Activated naive CD4-positive, alpha-beta T cell treated with anti-CD3 and anti-CD28 coated beads, Interleukin-2, amount 50 U/mL, for 24 hours (primary cell): ENCODE measurements at regions not wholly inside any gene's neighbourhood (a gene's known extent, or its start where the extent isn't known, plus 50 kb on each side); places are given as distances from the start of the nearest gene placed in this dataset.

Experiments
- H3K27ac Mint-ChIP-seq: one replicate; pipeline ENCODE4 v1.8.0; 2021; ENCODE audit warnings: mild to moderate bottlenecking, mixed read lengths
- H3K27me3 Mint-ChIP-seq: one replicate; pipeline ENCODE4 v1.8.0; 2021; ENCODE audit warnings: mixed read lengths
- H3K36me3 Mint-ChIP-seq: one replicate; pipeline ENCODE4 v1.8.0; 2021; ENCODE audit warnings: mixed read lengths
- H3K4me1 Mint-ChIP-seq: one replicate; pipeline ENCODE4 v1.8.0; 2021; ENCODE audit warnings: mixed read lengths
- H3K4me3 Mint-ChIP-seq: one replicate; pipeline ENCODE4 v1.8.0; 2021; ENCODE audit warnings: mild to moderate bottlenecking, mixed read lengths
- H3K9me3 Mint-ChIP-seq: one replicate; pipeline ENCODE4 v1.8.0; 2021; ENCODE audit warnings: mixed read lengths

DNA sequence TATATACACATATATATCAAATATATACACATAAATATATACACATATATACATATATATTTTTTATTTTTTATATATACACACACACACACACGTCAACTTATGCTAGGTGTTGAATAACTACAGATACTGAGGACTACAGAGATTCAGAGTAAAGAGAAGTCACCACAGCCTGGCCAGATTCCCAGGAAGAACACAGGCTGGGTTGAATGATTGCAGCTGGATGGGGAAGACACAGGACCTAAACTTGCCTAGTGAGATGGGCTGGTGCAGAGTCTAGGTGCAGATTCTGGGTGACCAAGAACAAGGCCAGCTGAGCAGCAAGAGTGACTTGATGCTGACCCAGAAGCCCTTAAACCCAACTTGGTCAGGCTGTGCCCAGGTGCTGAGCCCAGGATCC, 241.3 kb downstream of the KCTD12 start:
- no peak overlapping the region for H3K4me3 Mint-ChIP-seq
- no peak overlapping the region for H3K27ac Mint-ChIP-seq

DNA sequence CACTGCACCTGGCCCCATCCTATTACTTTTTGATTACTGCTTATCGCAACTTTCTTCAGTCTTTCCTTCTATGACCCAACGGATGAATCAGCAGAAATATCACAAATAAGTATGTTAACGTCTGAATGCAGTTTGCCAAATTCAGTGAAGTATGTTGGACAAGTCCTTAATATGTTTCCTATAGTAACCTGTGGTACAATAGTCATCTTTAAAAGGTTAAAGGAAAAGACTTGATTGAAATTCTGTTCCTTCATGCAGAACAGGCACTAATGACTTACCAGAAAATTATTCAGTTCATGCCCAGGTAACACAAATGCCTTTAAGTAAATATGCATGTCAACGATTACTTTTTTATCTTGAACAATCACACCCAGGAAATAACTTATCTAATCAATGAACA, 242.6 kb downstream of the KCTD12 start:
- Mint-ChIP-seq H3K4me3 (no peak overlapping the region), H3K27ac (no peak overlapping the region), H3K36me3 (no peaks in the 10 kb centered on the region), H3K9me3 (no peaks in the 10 kb centered on the region), H3K27me3 (peaks cover 2% of the 10 kb centered on the region), H3K4me1 (no peaks in the 10 kb centered on the region)

More for the DNA sequence above, 241.3 kb downstream of the KCTD12 start:
- Mint-ChIP-seq H3K36me3 (no peaks in the 10 kb centered on the region), H3K27me3 (peaks cover 3% of the 10 kb centered on the region), H3K4me1 (no peaks in the 10 kb centered on the region), H3K9me3 (no peaks in the 10 kb centered on the region)

DNA sequence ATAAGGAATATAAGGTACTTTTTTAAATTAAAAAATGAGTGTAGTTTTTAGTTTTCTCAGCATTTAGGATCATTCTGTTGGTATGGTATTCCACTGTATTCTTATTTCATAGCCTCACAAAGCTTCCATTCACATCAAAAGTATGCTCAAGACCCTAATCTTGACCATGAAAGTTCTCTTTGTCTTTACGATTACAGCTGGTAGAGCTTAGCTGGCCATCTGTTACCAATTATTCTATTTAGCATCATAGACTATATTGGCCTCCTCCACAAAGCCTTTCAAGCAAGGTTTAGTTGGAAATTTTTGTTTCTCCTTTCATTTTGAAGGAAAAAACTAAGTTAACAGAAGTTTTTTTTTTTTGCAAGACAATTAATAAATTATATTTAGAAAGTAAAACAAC, 245.1 kb downstream of the KCTD12 start:
- H3K4me1 Mint-ChIP-seq = no peaks in the 10 kb centered on the region
- no peaks in the 10 kb centered on the region for H3K36me3 Mint-ChIP-seq
- no peak overlapping the region for H3K27ac Mint-ChIP-seq
- H3K9me3 Mint-ChIP-seq = no peaks in the 10 kb centered on the region
- no peak overlapping the region for H3K4me3 Mint-ChIP-seq
- H3K27me3 Mint-ChIP-seq = peaks cover 2% of the 10 kb centered on the region

DNA sequence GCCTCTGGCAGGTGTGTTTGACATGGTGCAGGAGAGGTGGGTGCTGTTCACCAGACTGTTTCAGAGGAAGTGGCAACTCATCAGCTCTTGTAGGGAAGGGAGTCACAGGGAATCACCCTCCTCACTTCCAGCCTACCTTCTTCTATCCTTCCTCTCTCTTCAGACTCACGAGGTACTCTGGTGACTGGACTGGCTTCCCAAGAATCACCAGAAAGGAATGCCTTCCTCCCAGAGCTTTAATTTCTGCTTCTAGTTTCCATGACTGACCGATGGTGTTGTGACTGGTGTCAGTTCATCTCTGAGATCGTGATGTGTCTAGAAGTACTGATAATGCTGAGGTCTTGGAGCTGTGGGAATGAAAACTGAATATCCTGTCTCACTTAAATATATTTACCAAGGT, 247.3 kb downstream of the KCTD12 start:
- Mint-ChIP-seq H3K36me3 (no peaks in the 10 kb centered on the region), H3K27me3 (peaks cover 2% of the 10 kb centered on the region), H3K27ac (no peak overlapping the region), H3K9me3 (no peaks in the 10 kb centered on the region), H3K4me3 (no peak overlapping the region), H3K4me1 (no peaks in the 10 kb centered on the region)

DNA sequence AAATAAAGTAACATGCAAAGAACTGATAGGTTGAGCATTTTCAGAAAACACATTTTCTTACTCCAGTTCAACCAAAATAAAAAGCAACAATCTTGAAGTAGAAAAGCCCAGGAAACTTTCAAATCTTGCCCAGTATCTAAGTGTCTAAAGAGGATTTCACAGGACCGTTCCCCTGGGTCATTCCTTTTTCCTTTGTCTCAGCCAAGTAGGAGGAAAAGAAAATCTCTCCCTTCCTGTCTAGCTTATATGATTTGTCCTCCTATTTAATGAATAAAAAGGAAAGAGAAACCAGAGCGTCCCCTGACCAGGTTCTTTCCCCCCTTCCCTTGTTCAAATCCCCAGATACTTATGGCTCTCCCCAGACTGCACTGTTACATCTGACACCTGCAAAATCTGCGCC, 248.0 kb downstream of the KCTD12 start:
- H3K4me3 Mint-ChIP-seq = no peak overlapping the region
- no peaks in the 10 kb centered on the region for H3K36me3 Mint-ChIP-seq
- no peaks in the 10 kb centered on the region for H3K9me3 Mint-ChIP-seq
- H3K27me3 Mint-ChIP-seq = no peaks in the 10 kb centered on the region
- no peak overlapping the region for H3K27ac Mint-ChIP-seq
- H3K4me1 Mint-ChIP-seq = no peaks in the 10 kb centered on the region

DNA sequence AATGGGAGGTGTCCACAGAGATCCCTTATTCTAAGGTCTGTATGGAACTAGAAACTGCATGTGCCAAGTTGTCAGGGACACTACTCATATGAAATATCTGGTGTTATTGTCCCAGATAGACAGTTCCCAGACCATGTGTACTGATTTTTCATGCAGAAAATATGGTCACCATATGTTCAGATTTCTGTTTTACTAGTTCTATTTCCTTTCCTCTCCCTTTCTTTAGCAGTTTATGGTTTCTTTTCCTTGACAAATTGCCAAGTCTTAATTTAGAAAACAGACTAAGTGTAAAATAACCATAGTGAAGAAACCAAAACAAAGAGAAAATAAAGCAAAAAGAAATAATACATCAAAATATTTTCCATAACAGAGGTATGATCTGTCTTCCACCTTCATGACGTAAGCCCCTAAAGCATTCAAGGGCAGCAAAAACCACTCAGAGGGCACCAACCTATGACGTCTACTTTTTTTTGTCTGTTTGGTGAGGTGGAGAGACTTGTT, 248.5 kb downstream of the KCTD12 start:
- Mint-ChIP-seq H3K36me3 (no peaks in the 10 kb centered on the region), H3K4me1 (no peaks in the 10 kb centered on the region), H3K27ac (no peak overlapping the region), H3K27me3 (no peaks in the 10 kb centered on the region), H3K4me3 (no peak overlapping the region), H3K9me3 (no peaks in the 10 kb centered on the region)

DNA sequence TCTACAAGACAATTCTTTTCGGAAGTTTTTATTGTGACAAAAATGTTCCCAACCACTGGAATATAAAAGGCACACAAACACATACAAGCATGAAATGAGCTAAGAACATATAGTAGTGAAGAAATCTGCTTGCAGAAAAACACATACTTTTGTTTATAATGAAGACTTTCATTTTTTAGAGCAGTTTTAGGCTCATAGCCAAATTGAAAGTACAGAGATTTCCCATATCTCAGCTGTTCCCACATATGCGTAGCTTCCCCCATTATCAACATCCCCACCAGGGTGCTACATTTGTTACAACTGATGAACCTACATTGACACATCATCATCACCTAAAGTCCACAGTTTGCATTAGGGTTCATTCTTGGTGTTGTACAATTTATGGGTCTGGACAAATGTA, 249.4 kb downstream of the KCTD12 start:
- Mint-ChIP-seq H3K36me3 (no peaks in the 10 kb centered on the region), H3K9me3 (no peaks in the 10 kb centered on the region), H3K27me3 (no peaks in the 10 kb centered on the region), H3K27ac (no peak overlapping the region), H3K4me3 (no peak overlapping the region), H3K4me1 (no peaks in the 10 kb centered on the region)

DNA sequence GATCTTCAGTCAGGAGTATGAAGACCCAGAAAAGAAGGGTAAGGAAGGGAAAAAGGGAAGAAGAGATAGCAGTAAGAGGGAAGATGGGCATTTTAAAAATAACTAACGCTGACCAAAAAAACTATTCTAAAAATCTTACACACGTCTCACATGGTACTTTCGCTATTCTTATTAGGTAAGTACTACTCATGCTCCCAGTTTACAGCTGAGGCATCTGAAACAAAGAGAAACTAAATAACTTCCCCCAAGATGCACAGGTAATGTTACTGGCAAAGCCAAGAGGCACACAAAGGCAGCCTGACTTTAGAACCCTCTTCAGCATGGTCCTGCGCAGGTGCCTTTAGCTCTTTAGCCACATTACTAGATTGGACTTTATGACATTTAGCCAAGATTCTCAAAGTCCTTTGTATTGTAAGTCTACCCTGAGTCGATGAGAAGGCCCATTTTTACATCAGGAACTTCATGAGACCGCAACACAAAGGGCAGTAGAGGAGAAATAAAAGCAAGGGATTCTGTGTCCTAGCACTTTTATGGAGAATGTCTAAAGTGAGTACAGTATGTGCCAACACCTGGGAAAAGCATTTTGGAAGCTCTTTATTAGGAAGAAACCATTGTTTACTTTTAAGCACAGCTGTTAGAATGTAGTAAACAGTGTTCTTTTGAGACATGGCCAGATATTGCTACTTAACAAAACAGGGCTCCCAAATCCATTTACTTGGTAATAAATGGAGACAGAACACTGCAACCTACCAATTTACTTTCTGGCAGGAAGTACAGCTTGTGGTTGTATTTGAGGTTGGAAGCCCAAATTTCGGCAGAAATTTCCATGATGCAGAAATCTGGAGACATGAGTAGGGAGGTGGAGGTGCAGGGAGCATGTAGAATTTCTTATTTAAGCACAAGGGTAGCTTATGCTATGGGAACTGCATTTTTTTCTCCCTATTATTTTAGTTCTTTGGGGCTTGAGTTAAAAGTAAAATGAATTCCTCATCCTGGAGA, 250.7 kb downstream of the KCTD12 start:
- Mint-ChIP-seq H3K36me3 (no peaks in the 10 kb centered on the region), H3K27me3 (peaks cover 3% of the 10 kb centered on the region), H3K4me3 (no peak overlapping the region), H3K9me3 (no peaks in the 10 kb centered on the region), H3K4me1 (no peaks in the 10 kb centered on the region), H3K27ac (no peak overlapping the region)

DNA sequence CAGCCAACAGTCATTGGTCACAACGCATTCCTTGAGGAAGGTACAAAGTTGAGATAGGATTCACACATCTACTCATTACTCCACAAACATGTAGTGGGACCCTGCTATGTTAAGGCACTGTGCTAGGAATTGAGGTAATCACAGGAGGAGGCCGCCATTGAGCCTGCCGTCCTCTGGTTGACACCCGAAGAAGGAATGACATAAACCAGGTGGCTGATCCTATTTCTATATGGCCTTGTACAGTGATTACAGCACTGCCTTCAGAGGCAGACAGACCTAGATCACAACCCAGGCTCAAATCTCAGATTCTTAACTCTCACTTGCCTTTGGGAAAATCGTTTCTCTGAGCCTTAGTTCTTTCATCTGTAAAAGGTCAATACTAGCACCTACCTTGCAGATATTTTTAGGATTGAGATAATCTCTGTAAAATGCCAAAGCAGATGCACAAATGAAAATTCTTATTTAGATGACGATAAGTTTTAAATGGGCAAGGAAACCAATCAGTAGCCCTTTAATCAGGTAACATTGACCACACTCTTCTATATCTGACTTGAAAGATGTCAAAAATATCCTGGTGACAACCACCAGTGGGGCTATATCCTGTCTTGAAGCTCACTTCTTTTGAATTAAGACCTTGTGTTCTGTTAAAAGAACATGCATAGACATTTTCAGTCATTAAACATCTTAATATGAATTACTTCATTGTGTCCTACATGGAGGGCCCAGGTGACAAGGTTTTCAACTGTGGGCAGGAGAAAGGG, 251.6 kb downstream of the KCTD12 start:
- Mint-ChIP-seq H3K9me3 (no peaks in the 10 kb centered on the region), H3K27me3 (peaks cover 4% of the 10 kb centered on the region), H3K36me3 (no peaks in the 10 kb centered on the region), H3K4me1 (no peaks in the 10 kb centered on the region), H3K27ac (no peak overlapping the region), H3K4me3 (no peak overlapping the region)

DNA sequence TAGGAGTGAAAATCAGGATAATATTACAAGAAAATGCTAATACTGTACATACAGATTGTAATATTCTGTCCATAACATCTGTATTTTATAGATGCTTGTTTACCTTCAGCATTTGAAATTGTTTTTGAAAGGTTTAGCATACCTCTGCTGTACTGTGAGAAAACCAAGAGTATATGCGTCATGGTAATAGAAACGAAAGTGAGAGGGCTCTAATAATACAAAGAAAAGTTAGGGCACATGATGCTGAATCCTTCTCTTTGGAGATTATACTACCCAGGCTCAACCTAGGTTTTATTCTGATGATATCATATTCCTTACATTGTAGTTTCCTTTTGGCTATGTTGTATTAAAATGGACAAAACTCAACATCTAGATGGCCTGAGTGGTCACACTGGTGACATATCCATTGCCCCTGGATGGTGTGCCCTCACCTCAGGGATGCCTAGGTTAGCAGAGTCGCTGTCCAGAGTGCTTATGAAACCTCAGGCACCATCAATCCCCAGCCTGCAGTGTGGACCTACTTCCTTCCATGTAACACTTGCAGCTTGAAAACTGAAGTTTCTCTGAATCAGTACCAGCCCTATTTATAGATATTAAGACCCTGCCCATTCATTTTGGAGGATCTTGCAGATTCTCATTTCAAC, 253.7 kb downstream of the KCTD12 start:
- no peak overlapping the region for H3K27ac Mint-ChIP-seq
- no peak overlapping the region for H3K4me3 Mint-ChIP-seq
- peaks cover 4% of the 10 kb centered on the region for H3K27me3 Mint-ChIP-seq
- no peaks in the 10 kb centered on the region for H3K9me3 Mint-ChIP-seq
- no peaks in the 10 kb centered on the region for H3K36me3 Mint-ChIP-seq
- H3K4me1 Mint-ChIP-seq = no peaks in the 10 kb centered on the region

DNA sequence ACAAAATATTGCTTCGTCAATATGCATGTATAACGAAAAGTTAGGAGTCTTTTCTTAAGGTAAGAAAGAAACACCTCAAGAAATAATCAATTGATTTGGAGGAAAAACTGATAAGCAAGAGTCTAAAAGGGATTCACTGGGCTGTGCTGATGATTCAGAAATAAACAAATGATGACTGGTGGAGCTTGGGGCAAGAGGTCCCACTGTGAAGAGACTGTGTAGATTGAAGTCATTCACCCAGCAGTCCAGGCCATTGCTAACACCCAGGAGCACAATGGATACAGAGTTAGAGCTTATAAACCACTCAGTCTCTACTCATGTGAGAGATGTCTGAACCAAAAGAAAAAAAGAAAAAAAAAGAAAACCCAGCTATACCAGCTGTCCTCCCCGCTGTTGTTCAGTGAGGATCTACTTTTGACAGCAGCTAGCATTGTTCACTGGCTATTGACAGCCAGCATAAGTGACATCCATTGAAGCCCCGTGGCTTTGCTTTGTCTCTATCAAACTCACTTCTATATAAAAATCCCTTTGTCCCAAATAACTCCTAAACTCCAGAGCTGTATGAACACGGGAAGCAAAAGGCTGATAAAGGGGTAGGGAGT, 255.5 kb downstream of the KCTD12 start:
- Mint-ChIP-seq H3K27ac (no peak overlapping the region), H3K9me3 (no peaks in the 10 kb centered on the region), H3K4me1 (no peaks in the 10 kb centered on the region), H3K27me3 (peaks cover 12% of the 10 kb centered on the region), H3K4me3 (no peak overlapping the region), H3K36me3 (no peaks in the 10 kb centered on the region)

DNA sequence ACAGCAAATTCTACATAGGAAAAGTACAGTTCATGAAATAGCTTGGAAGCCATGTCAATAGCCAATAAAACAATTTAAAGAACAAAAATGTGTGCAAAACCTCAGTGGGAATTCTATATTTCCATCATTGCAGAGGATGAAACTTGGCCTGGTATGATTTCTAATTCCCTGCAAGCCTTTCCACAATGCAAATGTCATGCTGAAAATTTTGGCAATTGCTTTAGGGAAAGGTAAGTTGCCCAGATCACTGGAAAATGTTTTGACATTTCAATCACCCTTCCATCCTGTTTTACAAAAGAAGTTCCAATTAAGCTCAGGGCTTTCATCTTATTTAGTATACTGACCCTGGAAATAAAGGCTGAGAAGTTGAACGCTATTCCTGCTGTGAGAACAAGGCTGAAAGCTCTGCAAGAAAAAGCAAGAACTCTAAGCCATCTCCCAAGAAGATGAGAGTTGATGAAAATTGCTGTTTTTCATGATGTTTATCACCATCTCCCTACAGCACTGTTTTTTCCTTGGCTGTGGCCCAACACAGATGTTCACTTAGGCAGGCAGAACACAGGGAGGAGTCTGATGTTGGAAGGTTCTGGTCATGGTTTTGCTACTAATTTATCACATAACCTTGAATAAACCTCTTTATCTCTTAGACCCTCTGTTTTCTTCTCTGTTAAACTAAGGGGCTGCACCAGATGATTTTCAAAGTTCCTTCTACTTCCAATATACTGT, 263.7 kb downstream of the KCTD12 start:
- no peaks in the 10 kb centered on the region for H3K36me3 Mint-ChIP-seq
- no peak overlapping the region for H3K4me3 Mint-ChIP-seq
- H3K4me1 Mint-ChIP-seq = no peaks in the 10 kb centered on the region
- H3K27ac Mint-ChIP-seq = no peak overlapping the region
- peaks cover 24% of the 10 kb centered on the region for H3K27me3 Mint-ChIP-seq
- H3K9me3 Mint-ChIP-seq = no peaks in the 10 kb centered on the region

DNA sequence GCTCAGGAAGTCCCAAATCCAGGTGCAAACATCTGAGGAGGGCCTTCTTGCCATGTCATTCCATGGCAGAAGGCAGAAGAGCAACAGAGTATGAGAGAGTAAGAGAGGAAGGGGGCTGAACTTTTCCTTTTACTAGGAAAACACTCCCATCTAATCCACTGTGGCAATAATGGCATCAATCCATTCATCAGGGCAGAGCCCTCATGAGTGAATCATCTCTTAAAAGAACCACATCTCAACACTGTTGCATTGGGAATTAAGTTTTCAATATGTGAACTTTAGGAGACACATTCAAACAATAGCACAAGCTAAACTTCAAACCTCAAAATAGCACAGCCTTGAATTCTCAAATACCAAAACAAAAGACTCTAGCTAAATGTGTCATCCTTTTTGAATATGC, 264.5 kb downstream of the KCTD12 start:
- no peaks in the 10 kb centered on the region for H3K36me3 Mint-ChIP-seq
- H3K4me3 Mint-ChIP-seq = no peak overlapping the region
- no peaks in the 10 kb centered on the region for H3K9me3 Mint-ChIP-seq
- no peak overlapping the region for H3K27ac Mint-ChIP-seq
- no peaks in the 10 kb centered on the region for H3K4me1 Mint-ChIP-seq
- H3K27me3 Mint-ChIP-seq = peaks cover 23% of the 10 kb centered on the region

DNA sequence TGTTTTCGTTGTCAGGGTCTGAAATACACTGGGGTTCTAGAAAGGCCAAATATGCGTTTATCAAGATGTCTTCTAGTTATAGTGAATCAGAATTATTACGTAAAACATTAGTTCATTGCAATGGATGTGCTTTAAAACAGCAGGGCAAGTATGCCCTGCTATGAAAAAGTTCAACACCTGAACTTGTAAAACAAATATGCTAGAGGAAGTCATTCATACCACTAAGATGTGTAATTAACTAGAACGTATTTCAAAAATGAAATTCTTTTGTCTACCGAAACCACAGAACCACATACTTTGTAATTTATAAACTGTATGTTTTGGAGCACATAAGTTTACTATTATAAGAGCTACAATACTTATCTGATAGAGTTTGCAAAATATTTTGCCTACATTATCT, 266.2 kb downstream of the KCTD12 start:
- Mint-ChIP-seq H3K9me3 (no peaks in the 10 kb centered on the region), H3K27ac (no peak overlapping the region), H3K4me1 (no peaks in the 10 kb centered on the region), H3K36me3 (no peaks in the 10 kb centered on the region), H3K4me3 (no peak overlapping the region), H3K27me3 (peaks cover 14% of the 10 kb centered on the region)

DNA sequence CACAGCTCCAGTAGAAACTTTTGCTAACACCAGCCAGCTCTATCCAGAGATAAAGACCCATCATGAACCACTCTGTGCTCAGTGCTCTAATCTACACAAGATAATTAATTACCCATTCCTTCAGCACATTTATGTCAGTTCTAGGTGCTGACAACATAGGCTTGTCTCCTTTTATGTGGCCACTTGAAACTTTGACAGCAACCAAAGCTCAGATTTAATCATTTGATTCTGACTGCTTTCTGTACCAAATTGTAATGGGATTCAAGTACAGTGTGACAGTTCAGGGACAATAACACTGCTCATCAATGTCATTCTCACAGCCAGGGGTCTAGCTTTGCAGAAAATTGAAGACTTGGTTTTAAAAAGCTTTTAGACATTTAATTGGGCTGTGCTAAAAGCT, 266.6 kb downstream of the KCTD12 start:
- Mint-ChIP-seq H3K27ac (no peak overlapping the region), H3K9me3 (no peaks in the 10 kb centered on the region), H3K4me3 (no peak overlapping the region), H3K27me3 (peaks cover 14% of the 10 kb centered on the region), H3K36me3 (no peaks in the 10 kb centered on the region), H3K4me1 (no peaks in the 10 kb centered on the region)
